Skeletal muscle tissue (tissue), 3 donors: ENCODE measurements at regions not wholly inside any gene's neighbourhood (a gene's known extent, or its start where the extent isn't known, plus 50 kb on each side); places are given as distances from the start of the nearest gene placed in this dataset.

Source experiments
- H3K27ac ChIP-seq: one replicate; pipeline ENCODE4 v1.7.0; 2013; ENCODE audit warnings: mild to moderate bottlenecking, low read depth, low read length, inconsistent platforms
- H3K27me3 ChIP-seq, 3 donors: one replicate each; pipeline ENCODE4 v1.7.0; 2013; ENCODE audit warnings: low read length in 3 of 3; ENCODE audit not compliant: control insufficient read depth in 3 of 3, insufficient read depth in 3 of 3
- H3K36me3 ChIP-seq, 3 donors: one replicate each; pipeline ENCODE4 v1.7.0; 2013; ENCODE audit warnings: low read length in 3 of 3; ENCODE audit not compliant: control insufficient read depth in 3 of 3, insufficient read depth in 3 of 3
- H3K4me1 ChIP-seq, 3 donors: one replicate each; pipeline ENCODE4 v1.7.0; 2013; ENCODE audit warnings: low read length in 3 of 3, mild to moderate bottlenecking in 3 of 3; ENCODE audit not compliant: control insufficient read depth in 3 of 3, insufficient read depth in 3 of 3
- H3K4me3 ChIP-seq, 3 donors: one replicate each; pipeline ENCODE4 v1.7.0; 2013; ENCODE audit warnings: low read length in 3 of 3
- H3K9ac ChIP-seq, 3 donors: one replicate each; pipeline ENCODE4 v1.7.0; 2013; ENCODE audit warnings: low read length in 3 of 3, mild to moderate bottlenecking in 3 of 3, moderate library complexity in 2 of 3, low read depth in 1 of 3
- H3K9me3 ChIP-seq, 3 donors: one replicate each; pipeline ENCODE4 v1.7.0; 2013; ENCODE audit warnings: low read length in 3 of 3; ENCODE audit not compliant: control insufficient read depth in 3 of 3
- donor health status: Osteomylitis.

GRCh38 chr6:168255283-168255881 lies 64.2 kb downstream of the DACT2 start:
- H3K4me1 ChIP-seq, result no peaks in the 10 kb centered on the region
- peaks cover 0 to 10% (median 2%) of the 10 kb centered on the region in 3 donors for H3K27me3 ChIP-seq
- H3K4me3 ChIP-seq, result no peak overlapping the region
- peaks cover 0 to 3% (median 2%) of the 10 kb centered on the region in 3 donors for H3K9me3 ChIP-seq
- no peak overlapping the region for H3K9ac ChIP-seq
- no peaks in the 10 kb centered on the region for H3K36me3 ChIP-seq
- H3K27ac ChIP-seq, result no peak overlapping the region

DNA sequence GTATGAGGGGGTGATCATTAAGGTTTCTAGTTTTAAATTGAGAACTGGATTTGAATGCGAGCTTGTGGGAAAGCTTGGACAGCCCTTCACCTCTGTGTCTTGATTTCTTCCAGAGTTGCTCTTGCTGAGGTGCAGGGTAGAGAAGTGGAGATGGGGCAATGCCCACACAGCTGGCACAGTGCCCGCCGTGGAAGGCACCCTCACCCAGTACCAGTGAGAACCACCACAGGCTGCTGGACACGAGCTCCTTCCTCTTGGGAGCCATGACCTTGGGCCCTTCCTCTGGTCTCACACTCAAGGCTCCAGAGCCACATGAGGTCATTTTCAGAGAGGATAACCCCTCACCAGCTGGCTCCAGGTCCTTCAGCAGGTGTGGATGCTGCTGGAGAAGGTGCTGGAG lies 67.3 kb downstream of the DACT2 start:
- Histone ChIP-seq H3K27me3 (peaks cover 0 to 5% (median 0%) of the 10 kb centered on the region in 3 donors), H3K36me3 (no peaks in the 10 kb centered on the region), H3K4me1 (peaks cover 0 to 6% (median 6%) of the 10 kb centered on the region in 3 donors), H3K4me3 (no peak overlapping the region), H3K9ac (no peak overlapping the region), H3K9me3 (peaks cover 0 to 3% (median 2%) of the 10 kb centered on the region in 3 donors), H3K27ac (no peak overlapping the region)

DNA sequence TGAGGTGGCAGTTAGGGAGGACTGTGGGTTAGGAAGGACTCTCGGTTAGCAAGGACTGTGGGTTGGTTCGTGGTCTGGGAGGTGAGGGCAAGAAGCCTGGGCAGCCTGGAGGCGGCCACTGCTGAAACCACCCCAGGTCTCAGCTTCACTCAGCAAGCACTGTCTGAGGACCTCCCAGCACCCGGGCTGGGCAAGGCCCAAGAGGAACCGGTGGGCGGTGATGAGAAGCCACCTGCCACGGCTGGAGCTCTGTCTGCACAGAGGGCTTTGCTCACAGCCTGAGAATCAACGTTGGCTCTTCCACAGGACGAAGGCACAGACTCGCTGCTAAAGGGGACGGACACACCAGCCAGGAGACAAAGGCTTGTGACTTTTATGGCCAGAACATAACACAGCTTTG lies 69.3 kb downstream of the DACT2 start:
- H3K36me3 ChIP-seq, result no peaks in the 10 kb centered on the region
- no peak overlapping the region for H3K4me3 ChIP-seq
- no peaks in the 10 kb centered on the region for H3K27me3 ChIP-seq
- no peak overlapping the region for H3K27ac ChIP-seq
- H3K9me3 ChIP-seq, result no peaks in the 10 kb centered on the region
- H3K4me1 ChIP-seq, result peaks cover 0 to 8% (median 6%) of the 10 kb centered on the region in 3 donors
- H3K9ac ChIP-seq, result no peak overlapping the region

- no peak overlapping the region for H3K9ac ChIP-seq
- peaks cover 0 to 8% (median 6%) of the 10 kb centered on the region in 3 donors for H3K4me1 ChIP-seq
- H3K9me3 ChIP-seq, result no peaks in the 10 kb centered on the region
- no peaks in the 10 kb centered on the region for H3K27me3 ChIP-seq
- no peak overlapping the region for H3K4me3 ChIP-seq
- H3K36me3 ChIP-seq, result no peaks in the 10 kb centered on the region
- no peak overlapping the region for H3K27ac ChIP-seq
Observed at GRCh38 chr6:168249746-168250145, 69.8 kb downstream of the DACT2 start.

DNA sequence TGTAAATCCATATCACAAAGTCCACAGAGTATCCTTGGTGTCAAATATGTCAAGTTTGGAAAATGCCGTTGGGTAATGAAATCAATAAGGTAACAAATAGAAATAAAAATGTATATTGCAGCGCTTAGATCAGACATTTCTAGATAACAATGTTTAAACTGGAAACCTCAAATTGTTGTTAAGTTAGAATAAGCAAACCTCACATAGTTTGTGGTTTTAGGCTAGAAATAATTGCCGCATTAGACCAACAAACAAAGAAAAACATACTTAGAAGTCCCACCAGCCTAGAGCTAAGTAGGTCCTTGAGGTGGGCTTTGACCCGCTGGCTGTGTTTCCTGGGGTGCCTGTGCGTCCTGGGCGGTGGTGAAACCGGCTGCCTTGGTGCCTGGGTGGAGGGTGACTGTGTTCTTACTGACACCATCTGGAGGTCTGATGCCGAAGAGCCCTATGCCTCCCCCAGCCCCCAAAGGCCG lies 71.4 kb downstream of the DACT2 start:
- H3K4me1 ChIP-seq, result peaks cover 0 to 8% (median 6%) of the 10 kb centered on the region in 3 donors
- no peak overlapping the region for H3K4me3 ChIP-seq
- H3K36me3 ChIP-seq, result no peaks in the 10 kb centered on the region
- H3K9me3 ChIP-seq, result no peaks in the 10 kb centered on the region
- H3K27ac ChIP-seq, result no peak overlapping the region
- H3K9ac ChIP-seq, result no peak overlapping the region
- H3K27me3 ChIP-seq, result peaks cover 0 to 4% (median 0%) of the 10 kb centered on the region in 3 donors

DNA sequence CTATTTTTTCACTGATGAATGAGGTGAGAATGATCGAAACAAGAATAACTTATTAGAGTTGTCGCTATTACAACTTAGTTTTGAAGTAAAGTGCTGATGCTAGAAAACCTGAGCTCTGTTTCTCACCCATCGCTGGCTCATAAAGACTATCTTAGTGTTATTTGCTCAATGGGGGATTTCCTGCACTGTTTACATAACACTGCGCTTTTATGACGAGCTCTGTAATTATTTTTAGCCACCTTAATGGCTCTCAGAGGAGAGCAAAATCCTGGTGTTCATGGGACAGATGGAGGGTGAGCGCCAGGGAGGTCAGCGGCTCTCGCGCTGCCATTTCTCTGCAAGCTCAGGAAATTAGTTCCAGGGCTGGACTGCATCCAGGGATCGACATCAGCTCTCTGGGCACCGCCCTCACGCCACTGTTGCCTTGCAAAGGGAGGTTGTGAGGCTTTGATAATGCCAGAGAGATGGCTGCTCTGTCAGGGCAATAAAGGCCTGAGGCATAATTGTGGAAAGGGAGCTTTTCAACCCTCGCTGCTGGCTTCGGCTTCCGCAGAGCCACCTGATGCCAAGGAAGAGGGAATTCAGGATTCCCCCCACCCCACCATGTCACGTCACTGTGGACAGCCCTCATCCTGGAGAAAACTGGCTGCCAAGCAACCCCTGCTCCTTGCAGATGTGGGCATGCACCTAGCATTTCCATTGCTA lies 72.0 kb downstream of the DACT2 start:
- Histone ChIP-seq H3K27ac (no peak overlapping the region), H3K4me3 (no peak overlapping the region), H3K36me3 (no peaks in the 10 kb centered on the region), H3K9ac (no peak overlapping the region), H3K27me3 (peaks cover 0 to 4% (median 0%) of the 10 kb centered on the region in 3 donors), H3K4me1 (peaks cover 0 to 8% (median 6%) of the 10 kb centered on the region in 3 donors), H3K9me3 (no peaks in the 10 kb centered on the region)

DNA sequence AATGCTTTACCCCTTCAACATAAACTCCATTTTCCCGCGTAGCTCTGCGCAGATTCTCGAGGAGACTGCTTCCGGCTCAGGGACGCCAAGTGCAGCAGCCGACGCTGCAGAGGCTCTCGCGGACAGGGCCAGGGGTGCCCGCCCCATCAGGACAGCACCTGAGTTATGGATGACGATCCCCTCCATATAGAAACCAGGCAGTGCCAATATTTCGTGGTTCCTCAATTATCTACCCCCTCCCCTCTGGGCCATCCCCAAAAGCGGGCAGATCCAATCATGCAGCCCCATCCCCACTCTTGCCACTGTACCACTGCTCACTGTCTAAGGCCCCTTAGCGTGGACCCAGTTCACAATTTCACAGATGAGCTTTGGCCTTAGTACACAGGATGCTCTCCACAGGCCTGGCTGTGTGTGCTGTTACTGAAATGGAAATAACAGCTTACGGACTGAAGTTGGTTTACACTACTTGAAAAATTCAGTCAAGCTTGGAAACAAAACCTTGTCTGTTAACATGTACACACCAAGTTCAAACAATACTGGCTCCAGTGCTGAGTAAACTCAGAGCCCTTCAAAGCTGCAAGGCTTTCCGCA lies 74.5 kb downstream of the DACT2 start:
- Histone ChIP-seq H3K9me3 (no peaks in the 10 kb centered on the region), H3K4me1 (peaks cover 0 to 8% (median 8%) of the 10 kb centered on the region in 3 donors), H3K27me3 (peaks cover 0 to 9% (median 4%) of the 10 kb centered on the region in 3 donors), H3K27ac (no peak overlapping the region), H3K4me3 (no peak overlapping the region), H3K36me3 (no peaks in the 10 kb centered on the region), H3K9ac (no peak overlapping the region)

- H3K27me3 ChIP-seq, result peaks cover 0 to 9% (median 4%) of the 10 kb centered on the region in 3 donors
- H3K4me1 ChIP-seq, result peaks cover 0 to 8% (median 8%) of the 10 kb centered on the region in 3 donors
- no peak overlapping the region for H3K27ac ChIP-seq
Observed at GRCh38 chr6:168243812-168244376, 75.7 kb downstream of the DACT2 start.

GRCh38 chr6:168242940-168243225 lies 76.7 kb downstream of the DACT2 start:
- Histone ChIP-seq H3K27ac (no peak overlapping the region), H3K9me3 (no peaks in the 10 kb centered on the region), H3K4me1 (peaks cover 0 to 7% (median 7%) of the 10 kb centered on the region in 3 donors), H3K4me3 (no peak overlapping the region), H3K27me3 (peaks cover 0 to 9% (median 4%) of the 10 kb centered on the region in 3 donors), H3K9ac (no peak overlapping the region), H3K36me3 (no peaks in the 10 kb centered on the region)

More at GRCh38 chr6:168243812-168244376, 75.7 kb downstream of the DACT2 start:
- H3K36me3 ChIP-seq, result no peaks in the 10 kb centered on the region
- no peaks in the 10 kb centered on the region for H3K9me3 ChIP-seq
- H3K9ac ChIP-seq, result no peak overlapping the region
- H3K4me3 ChIP-seq, result no peak overlapping the region
